22Rv1 (cell line): ENCODE measurements at regions not wholly inside any gene's neighbourhood (a gene's known extent, or its start where the extent isn't known, plus 50 kb on each side); places are given as distances from the start of the nearest gene placed in this dataset.

Source experiments
- ZFX ChIP-seq: fragments of 450-650 bp; IDR thresholded peaks from 2 replicates; pipeline ENCODE4 v1.6.1; 2017; ENCODE audit warnings: antibody characterized with exemption, borderline replicate concordance
- TF ChIP-seq, protein P1 (sequence below): fragments of 450-650 bp; IDR thresholded peaks from 2 replicates; pipeline ENCODE4 v1.5.1; 2017; ENCODE audit warnings: mild to moderate bottlenecking

GRCh38 chr6:15150207-15150606 lies 95.7 kb upstream of the JARID2 start:
- TF ChIP-seq, protein P1, sequence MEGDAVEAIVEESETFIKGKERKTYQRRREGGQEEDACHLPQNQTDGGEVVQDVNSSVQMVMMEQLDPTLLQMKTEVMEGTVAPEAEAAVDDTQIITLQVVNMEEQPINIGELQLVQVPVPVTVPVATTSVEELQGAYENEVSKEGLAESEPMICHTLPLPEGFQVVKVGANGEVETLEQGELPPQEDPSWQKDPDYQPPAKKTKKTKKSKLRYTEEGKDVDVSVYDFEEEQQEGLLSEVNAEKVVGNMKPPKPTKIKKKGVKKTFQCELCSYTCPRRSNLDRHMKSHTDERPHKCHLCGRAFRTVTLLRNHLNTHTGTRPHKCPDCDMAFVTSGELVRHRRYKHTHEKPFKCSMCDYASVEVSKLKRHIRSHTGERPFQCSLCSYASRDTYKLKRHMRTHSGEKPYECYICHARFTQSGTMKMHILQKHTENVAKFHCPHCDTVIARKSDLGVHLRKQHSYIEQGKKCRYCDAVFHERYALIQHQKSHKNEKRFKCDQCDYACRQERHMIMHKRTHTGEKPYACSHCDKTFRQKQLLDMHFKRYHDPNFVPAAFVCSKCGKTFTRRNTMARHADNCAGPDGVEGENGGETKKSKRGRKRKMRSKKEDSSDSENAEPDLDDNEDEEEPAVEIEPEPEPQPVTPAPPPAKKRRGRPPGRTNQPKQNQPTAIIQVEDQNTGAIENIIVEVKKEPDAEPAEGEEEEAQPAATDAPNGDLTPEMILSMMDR = no peak
- TF ChIP-seq ZFX = no peak
